ENCODE measurements at regions not wholly inside any gene's neighbourhood (a gene's known extent, or its start where the extent isn't known, plus 50 kb on each side); places are given as distances from the start of the nearest gene placed in this dataset.

- Mint-ChIP-seq H3K27ac (no peak overlapping the region), H3K4me1 (no peaks in the 10 kb centered on the region), H3K27me3 (no peaks in the 10 kb centered on the region), H3K9me3 (ENCODE audit: insufficient read depth) (no peaks in the 10 kb centered on the region), H3K4me3 (no peak overlapping the region)
- Histone ChIP-seq H3K36me3 (replicated peaks in 1 of 2; ENCODE audit: control extremely low read depth in 1 of 2, control insufficient read depth in 1 of 2, extremely low read depth in 1 of 2, insufficient read depth in 2 of 2, low read length in 1 of 2) (no peaks in the 10 kb centered on the region), H3K27ac (ENCODE audit: low read length in 2 of 2) (no peak overlapping the region), H3K4me3 (ENCODE audit: control extremely low read depth in 1 of 5, extremely low read depth in 1 of 5, insufficient read depth in 1 of 5, low read depth in 2 of 5, low read length in 4 of 5) (no peak overlapping the region), H3K4me1 (ENCODE audit: control insufficient read depth in 2 of 2, insufficient read depth in 2 of 2, low read length in 2 of 2) (no peaks in the 10 kb centered on the region), H3K9me3 (ENCODE audit: control extremely low read depth in 1 of 3, control insufficient read depth in 2 of 3, insufficient read depth in 1 of 3, low read length in 2 of 3) (no peaks in the 10 kb centered on the region), H3K27me3 (replicated peaks in 1 of 4; ENCODE audit: control extremely low read depth in 1 of 4, control insufficient read depth in 3 of 4, insufficient read depth in 4 of 4, low read length in 3 of 4) (no peaks in the 10 kb centered on the region), H4K20me1 (ENCODE audit: control insufficient read depth, insufficient read depth, low read length, poor library complexity, severe bottlenecking) (no peaks in the 10 kb centered on the region), H3K9ac (ENCODE audit: low read length) (no peak overlapping the region), H3K4me2 (replicated peaks; ENCODE audit: low read depth, low read length, poor library complexity, severe bottlenecking) (no peak overlapping the region), H3K79me2 (ENCODE audit: control insufficient read depth, insufficient read depth, low read length) (no peaks in the 10 kb centered on the region), H2AFZ (ENCODE audit: insufficient read depth, low read depth, low read length, poor library complexity, severe bottlenecking) (no peak overlapping the region)
- intact Hi-C loops (cut with micrococcal nuclease), result no loop called here
- DNase-seq (no peak), ATAC-seq (ENCODE audit: low read depth) (no peak)
- POLR2A ChIA-PET, result no interaction called here
- TF ChIP-seq CTCF (IDR thresholded peaks at IDR 0.05) (no peak), EZH2 (IDR thresholded peaks at IDR 0.05; ENCODE audit: borderline replicate concordance, insufficient read depth, low read depth, low read length, poor library complexity, severe bottlenecking) (no peak)
- CTCF ChIA-PET, result no interaction called here
- WGBS (ENCODE audit: insufficient coverage), result no CpG with 5 or more reads among the region's 1 CpG
Measured at GRCh38 chr9:11902610-11903009, 790.6 kb upstream of the TYRP1 start.

DNA sequence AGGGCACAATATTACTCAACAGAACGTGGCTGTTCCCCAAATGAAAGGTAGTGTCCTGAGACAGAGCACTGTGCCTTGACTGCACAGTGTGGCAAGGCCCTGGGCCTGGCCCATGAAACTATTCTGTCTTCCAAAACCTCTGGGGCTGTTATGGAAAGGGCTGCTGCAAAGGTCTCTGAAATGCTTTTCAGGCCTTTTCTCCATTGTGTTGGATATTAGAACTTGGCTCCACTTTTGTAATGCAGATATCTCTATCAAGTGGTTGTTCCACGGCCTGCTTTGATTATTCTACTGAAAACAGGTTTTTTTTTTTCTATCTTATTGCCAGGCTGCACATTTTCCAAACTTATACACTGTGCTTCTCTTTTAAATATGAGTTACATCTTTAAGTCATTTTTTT, 777.5 kb upstream of the TYRP1 start:
- CTCF ChIA-PET, result no interaction called here
- 44% methylated on average over 1 of the region's 2 CpGs for WGBS (ENCODE audit: insufficient coverage)
- no peak overlapping the region for H3K4me3 Mint-ChIP-seq

More for the DNA sequence above, 777.5 kb upstream of the TYRP1 start:
- H3K9ac ChIP-seq (ENCODE audit: low read length), result no peak overlapping the region
- H3K9me3 ChIP-seq (ENCODE audit: control extremely low read depth in 1 of 3, control insufficient read depth in 2 of 3, insufficient read depth in 1 of 3, low read length in 2 of 3), result peaks cover 0 to 10% (median 0%) of the 10 kb centered on the region in 3 donors
- H4K20me1 ChIP-seq (ENCODE audit: control insufficient read depth, insufficient read depth, low read length, poor library complexity, severe bottlenecking), result no peaks in the 10 kb centered on the region
- intact Hi-C loops (cut with micrococcal nuclease), result no loop called here
- H3K79me2 ChIP-seq (ENCODE audit: control insufficient read depth, insufficient read depth, low read length), result no peaks in the 10 kb centered on the region
- TF ChIP-seq CTCF (IDR thresholded peaks at IDR 0.05), result no peak
- TF ChIP-seq EZH2 (IDR thresholded peaks at IDR 0.05; ENCODE audit: borderline replicate concordance, insufficient read depth, low read depth, low read length, poor library complexity, severe bottlenecking), result no peak
- DNase-seq, result no peak
- no peaks in the 10 kb centered on the region for H3K36me3 ChIP-seq (replicated peaks in 1 of 2; ENCODE audit: control extremely low read depth in 1 of 2, control insufficient read depth in 1 of 2, extremely low read depth in 1 of 2, insufficient read depth in 2 of 2, low read length in 1 of 2)
- H3K4me3 ChIP-seq (ENCODE audit: control extremely low read depth in 1 of 5, extremely low read depth in 1 of 5, insufficient read depth in 1 of 5, low read depth in 2 of 5, low read length in 4 of 5), result no peak overlapping the region
- no peak overlapping the region for H3K27ac ChIP-seq (ENCODE audit: low read length in 2 of 2)
- POLR2A ChIA-PET, result no interaction called here
- H3K27me3 Mint-ChIP-seq, result no peaks in the 10 kb centered on the region
- H3K4me1 Mint-ChIP-seq, result no peaks in the 10 kb centered on the region
- no peaks in the 10 kb centered on the region for H3K27me3 ChIP-seq (replicated peaks in 1 of 4; ENCODE audit: control extremely low read depth in 1 of 4, control insufficient read depth in 3 of 4, insufficient read depth in 4 of 4, low read length in 3 of 4)
- no peak overlapping the region for H3K27ac Mint-ChIP-seq
- no peak overlapping the region for H2AFZ ChIP-seq (ENCODE audit: insufficient read depth, low read depth, low read length, poor library complexity, severe bottlenecking)
- H3K9me3 Mint-ChIP-seq (ENCODE audit: insufficient read depth), result peaks cover 4% of the 10 kb centered on the region
- no peak for ATAC-seq (ENCODE audit: low read depth)
- H3K4me1 ChIP-seq (ENCODE audit: control insufficient read depth in 2 of 2, insufficient read depth in 2 of 2, low read length in 2 of 2), result no peaks in the 10 kb centered on the region
- H3K4me2 ChIP-seq (replicated peaks; ENCODE audit: low read depth, low read length, poor library complexity, severe bottlenecking), result no peak overlapping the region

All from B cell (primary cell).